ENCODE measurements at regions not wholly inside any gene's neighbourhood (a gene's known extent, or its start where the extent isn't known, plus 50 kb on each side); places are given as distances from the start of the nearest gene placed in this dataset.

DNA sequence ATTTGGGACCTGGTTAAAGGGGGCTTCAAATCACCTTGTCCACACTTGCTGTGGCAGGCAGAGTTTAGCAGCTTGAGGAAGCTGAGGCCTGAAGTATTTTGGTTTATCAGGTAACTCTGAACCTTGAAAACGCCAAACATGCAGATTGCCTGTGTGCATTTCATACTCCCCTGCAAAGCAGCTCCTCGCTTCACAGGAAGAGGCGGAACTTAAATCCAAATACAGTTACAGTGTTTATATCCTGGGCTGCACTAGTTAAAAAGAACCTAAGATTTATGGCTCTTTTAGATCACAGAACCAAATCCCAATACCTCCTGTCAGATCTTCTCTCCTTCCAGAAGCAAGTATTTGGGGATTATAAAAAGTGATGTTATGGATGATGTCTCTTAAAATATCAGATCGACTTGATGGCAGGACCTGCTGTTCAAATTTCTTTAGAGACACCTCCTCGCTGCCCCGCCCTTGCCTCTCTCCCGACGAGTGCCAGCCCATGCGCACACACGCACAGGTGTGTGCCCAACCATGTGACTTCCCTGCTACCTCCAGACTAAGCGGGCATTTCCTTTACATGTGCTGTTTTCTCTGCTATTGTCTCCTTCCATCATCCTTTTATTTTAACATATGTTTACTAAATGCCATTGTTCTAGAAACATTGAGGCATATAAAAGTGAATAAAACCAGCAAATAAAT, 224.6 kb upstream of the FOXQ1 start:
- DNase-seq (ENCODE audit: low read depth), result no peak

DNA sequence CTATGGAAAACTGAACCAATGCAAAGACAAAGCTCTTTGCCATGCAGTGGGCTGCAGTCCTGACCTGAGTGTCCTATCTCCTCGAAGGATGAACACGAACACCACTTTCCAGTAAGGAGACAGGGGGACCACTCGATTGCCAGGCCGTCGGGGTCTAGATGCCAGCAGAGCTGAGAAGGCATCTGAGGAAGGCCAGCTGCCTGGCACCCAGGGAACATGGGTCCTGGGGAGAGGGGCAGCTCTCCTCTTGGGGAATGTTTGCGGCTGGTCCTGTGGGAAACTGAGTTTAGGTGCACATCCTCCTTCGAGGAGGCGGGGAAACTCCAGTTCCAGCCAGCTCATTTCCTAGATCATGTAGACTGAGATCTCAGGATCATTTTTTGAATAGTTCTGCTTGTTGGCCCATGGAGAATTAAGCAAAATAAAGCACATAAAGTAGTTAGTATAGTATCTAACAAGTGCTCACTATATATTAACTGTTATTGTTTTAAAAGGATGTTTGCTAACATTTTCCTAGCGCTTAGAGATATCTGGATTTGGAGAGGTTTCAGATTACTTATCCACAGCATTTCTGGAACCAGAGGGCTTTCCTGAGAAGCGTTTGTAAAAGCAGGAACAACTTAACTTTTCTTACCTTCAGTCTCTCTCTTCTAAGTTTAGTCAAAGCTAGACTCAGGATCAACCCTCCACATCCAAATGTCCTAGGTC, 225.3 kb upstream of the FOXQ1 start:
- DNase-seq (ENCODE audit: low read depth), result no peak

DNA sequence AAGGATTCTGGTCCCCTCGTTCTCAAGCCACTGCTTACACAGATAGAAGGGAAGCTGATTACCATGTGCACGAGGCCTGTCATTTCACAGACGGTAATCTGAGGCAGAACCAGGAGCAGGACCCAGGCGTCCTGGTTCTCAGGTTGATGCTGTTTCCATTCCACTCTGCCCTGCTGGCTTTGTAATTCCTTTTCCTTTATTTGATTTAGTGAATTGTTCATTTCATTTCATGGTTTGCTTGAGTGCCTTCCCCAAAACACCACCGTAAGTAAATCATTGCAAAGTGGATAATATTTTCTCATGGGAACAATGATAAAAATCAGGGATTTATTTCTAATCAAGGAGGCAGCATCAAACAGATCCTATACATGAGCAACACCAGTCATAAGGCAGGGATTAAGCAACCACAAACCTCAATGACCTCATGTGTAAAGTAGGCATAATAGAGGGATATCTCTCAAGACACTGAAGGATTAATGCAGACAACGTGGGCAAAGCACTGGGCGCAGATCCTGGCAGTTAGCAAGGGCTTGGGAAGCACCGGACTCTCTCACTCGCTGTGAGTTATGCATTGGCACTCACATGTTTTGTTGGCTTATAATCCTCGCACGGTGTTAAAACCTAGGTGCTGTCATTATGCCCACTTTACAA, 229.5 kb upstream of the FOXQ1 start:
- DNase-seq (ENCODE audit: low read depth), result peak; percentile 80

DNA sequence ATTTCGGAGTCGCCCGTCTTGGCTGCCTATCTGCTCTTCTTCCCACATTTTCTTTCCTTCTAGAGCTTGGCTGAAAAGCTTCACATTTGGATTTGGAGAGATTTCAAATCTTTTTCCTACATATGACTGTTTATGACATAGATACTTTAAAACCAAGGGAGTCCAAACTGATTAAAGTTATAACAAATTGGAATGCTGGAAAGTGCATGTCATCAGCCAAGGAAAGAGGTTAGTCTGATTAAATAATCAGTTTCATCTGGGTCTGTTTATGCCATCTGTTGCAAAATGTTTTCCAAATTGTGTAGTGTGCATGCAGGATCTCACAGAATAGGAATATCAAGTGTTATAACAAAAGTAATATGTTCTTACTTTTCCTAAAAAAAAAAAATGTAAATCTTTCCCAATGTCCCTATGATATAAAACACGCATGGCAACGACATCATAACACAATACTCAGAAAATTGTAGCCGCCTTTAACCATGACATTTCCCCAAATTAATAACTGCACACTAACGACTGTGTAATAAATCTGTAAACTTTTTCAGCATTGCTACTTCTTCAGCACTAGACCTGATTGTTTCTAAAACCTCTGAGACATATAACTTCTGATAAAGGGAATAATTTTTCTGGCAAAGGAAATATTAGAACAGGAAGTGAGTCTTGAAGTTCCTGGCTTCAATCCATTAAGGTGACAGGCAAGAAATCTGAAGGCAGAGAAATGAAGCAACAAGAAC, 230.2 kb upstream of the FOXQ1 start:
- peak; percentile 22 for DNase-seq (ENCODE audit: low read depth)

DNA sequence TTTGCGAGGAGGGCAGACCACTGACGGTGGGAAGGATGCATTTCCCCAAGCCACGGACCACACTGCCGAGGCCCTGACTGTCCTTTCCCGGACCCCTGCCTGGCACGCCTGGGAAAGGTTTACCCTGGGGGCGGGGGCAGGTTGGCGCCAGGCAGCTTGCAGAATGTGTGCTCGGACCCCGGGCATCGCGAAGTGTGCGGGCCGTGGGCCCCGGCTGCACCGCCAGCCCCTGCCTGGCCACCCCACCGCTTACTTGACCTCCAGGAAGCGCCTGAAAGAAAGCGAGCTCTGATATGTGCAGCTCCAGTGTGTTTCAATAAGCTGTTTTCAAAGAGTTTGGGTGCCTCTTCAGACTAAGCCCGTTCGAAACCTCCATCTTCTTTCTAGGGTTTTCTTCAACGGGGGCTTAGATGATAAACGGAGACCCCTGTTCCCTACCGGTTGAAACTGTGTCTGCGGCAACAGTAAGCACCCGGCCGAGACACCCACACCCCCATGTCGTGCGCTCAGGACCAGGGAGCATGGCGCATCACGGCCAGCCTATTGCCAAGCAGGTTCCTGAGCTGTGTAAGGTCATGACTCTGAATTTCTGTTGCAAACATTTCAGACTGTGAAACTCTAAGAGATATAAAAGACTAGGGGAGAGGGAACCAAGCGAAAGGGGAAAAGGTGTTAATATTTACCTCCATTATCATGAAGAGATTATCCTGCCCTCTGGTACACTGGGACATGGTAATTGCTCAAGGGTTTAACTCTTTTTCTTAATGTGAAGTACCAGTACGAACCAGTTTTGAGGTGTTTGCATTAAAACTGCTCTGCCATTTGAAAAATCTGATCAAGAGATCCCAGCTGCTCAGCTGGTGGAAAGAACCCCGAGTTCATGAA, 231.2 kb upstream of the FOXQ1 start:
- DNase-seq (ENCODE audit: low read depth), result no peak

GRCh38 chr6:1079525-1079924, 232.4 kb upstream of the FOXQ1 start:
- no peak for DNase-seq (ENCODE audit: low read depth)

DNA sequence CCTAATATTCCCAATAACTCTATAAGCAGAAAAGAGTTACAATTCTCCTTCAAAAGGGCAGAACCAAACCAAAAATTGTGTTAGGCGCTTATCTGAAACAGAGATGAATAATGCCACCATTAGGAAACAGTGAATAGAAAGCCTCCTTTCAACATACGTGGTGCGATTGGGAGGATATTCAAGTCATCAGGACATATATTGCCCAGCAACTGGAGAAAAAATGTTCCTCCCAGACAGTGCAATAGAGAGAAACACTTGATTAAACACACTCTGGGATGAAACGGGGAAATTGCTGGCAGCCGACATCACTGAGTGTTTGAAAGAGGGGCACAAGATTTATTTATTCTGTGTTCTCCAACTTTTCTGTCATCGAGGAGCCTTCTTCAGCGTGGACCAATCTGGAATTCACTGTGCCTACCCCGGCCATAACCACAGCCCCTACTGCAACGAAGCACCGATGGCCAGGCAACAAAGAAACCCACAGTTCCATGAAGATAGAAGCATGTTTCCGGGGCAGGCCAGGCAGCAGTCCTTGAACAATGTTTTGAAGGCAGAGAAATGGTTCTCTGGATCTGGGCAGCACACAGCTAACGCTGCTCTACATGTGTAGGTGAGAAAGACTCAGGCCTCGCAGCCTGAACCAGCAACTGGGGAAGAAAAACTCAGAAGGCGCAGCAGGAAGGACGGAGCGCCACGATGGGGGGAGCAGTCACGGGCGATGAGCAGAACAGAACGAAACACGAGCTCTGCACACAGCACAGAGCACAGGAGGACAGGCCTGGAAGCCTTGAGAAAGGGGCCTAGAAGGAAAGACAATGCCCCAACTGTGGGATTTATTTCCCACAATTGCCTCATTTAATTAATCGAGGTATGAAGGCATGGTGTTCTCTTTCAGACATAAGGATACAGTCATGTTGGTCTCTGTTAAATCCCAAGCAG, 234.2 kb upstream of the FOXQ1 start:
- no peak for DNase-seq (ENCODE audit: low read depth)

DNA sequence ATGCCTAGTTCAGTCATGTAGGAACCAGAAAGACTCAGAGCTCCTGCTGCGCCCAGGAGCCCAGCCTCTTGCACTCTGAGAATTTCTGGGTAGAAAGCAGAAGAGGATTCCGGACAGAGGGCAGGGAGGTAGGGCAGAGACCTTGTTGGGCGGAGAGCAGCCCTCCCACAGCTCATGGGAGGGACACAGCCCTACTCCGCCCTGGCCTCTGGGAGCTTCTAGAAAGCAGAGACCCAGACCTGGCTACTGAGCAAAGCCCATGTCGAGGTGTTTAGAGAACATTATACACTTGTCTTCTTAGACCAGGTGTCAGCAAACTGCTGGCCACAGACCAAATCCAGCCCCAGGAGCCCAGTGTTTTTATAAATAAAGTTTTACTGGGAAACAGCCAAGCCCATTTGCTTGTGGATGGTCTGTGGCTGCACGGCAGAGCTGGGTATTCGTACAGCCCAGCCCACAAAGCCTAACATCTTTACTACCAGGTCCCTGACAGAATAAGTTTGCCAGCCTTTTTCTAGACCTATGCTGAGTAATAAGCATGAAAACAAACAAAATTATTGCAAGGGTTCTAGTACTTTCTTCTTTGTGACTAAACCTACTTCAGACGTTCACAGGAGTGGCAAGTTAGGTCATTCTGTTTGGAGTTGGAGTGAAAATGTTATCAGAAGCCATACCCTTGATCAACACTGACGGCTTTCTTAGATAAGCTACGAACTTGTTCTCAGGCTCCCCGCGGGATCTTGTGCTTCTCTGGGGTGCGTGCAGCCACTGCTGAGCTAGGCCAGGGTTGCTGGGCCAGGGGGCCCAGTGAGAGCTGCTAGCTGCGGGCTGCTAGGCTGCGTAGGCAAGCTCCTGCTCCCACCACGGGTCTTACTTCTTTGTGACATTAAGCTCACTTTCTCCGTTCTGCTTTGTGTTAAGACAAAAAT, 235.1 kb upstream of the FOXQ1 start:
- no peak for DNase-seq (ENCODE audit: low read depth)

DNA sequence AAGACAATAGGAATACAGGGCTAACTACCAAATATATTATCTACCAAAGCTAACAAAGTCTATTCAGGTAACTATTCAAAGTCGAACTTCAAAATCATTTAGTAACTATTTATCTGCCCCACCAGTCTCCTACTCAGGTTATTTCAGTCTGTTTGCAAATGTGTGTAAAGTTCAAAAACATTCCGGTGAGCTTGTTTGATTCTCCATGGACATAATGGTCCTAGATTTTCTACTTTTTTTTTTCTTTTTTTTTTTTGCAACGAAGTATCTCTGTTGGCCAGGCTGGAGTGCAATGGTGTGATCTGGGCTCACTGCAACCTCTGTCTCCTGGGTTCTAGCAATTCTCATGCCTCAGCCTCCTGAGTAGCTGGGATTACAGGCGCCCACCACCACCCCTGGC, 236.0 kb upstream of the FOXQ1 start:
- no peak for DNase-seq (ENCODE audit: low read depth)

DNA sequence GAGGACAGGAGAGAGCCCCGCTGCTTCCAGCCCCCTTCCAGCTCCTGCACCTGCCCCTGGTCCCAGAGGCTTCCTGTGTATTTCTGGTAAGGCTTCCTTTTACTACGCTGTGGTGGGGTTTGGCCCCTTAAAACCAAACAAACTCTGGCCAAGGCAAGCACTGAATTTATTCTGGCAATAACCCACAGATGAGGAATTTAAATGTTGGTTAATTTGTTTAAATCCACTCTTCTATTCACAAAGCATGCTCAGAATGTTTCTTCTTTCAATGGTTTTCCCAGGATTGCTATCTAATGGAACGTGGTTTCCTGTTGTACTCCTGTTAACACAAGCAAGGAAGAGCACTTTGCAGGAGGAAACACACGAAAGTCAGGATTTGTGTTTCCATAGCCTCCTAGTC, 236.5 kb upstream of the FOXQ1 start:
- DNase-seq (ENCODE audit: low read depth), result no peak

DNA sequence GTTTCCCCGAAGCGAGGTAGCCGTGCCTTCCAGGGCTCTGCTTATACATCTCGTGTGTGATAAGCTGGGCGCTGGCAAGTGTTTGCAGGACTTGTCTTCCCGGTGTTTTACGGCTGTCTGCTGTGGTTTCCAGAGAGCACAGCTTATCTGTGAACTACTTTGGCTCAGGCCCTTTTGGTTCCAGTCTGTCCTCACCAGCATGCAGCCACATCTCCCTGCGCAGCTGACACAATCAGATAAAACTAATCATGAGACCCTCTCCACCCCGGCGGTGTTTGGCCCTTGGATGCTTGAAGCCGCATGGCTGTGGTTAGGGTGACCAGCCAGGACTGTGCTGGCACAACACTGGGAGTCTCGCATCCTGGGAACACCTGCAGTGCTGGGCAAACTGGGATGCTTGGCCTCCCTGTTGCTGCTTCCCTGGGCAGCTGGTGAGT, 241.8 kb upstream of the FOXQ1 start:
- DNase-seq (ENCODE audit: low read depth), result no peak

- DNase-seq (ENCODE audit: low read depth), result no peak
These were observed 243.0 kb upstream of the FOXQ1 start for GRCh38 chr6:1068905-1069304.

DNA sequence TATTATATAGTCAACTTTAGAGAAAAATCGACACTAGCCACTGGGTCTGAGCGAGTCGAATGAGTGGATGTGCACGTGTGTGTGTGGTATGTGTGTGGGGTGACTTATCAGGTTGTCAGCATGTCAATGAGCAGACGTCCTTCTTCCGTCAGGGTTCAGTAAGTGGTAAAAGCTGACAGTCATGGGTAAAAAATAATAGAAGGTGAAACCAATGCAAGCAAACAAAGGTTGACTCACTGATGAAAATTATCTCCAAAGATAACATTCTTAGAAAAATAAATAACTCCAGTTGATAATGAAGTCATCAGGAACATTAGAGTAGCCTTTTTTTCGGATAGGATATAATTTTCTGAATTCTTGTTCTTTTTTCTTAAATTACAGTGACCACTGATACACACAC, 243.8 kb upstream of the FOXQ1 start:
- DNase-seq (ENCODE audit: low read depth), result no peak

- no peak for DNase-seq (ENCODE audit: low read depth)
These were observed 244.6 kb upstream of the FOXQ1 start for GRCh38 chr6:1067346-1067745.

DNA sequence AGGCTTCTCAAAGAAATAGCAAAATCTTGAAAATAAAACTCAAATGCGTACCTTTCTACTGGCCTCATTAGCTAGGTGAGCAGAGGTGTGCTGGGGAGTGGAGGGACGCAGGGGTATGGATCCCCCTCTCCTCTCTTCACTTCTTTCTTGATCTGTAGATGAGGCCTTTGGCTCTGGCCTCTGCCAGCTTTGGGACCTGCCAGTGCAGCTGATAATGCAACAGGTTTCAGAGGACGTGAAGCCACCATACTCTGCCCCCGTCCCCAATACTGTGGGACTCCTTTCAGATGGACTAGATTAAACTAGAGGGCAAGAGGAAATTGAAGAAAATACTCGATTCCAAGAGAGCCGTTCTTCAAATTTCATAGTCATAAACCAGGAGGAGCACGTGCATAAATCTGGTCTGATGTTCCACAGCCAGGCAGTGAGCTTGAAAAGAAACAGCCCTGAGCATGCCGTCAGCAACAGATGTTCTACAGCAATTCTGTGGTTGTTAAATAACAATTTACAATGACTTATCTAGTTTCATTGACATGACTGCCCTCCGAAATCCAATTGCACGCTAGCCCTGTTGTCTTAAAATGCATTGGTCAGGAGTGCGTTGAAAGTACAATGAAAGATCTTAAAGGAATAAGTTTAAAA, 245.3 kb upstream of the FOXQ1 start:
- no peak for DNase-seq (ENCODE audit: low read depth)

DNA sequence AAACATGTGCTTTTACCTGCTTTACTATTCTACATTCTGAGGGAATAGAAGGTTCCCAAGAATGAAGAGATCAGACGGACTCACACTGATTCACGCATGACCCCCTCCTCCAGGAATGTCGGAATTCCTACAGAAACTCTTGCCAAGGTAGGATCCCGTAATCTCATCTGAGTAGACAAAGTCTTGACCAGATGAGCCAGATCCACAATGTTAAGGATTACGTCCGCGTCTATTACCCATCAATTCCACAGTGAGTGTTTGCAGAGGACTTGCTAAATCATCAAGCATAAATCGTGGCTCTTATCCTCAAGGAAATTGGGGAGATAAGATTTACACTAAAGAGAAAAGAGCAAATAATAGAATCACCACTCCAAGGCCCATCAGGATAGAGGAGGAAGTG, 245.9 kb upstream of the FOXQ1 start:
- DNase-seq (ENCODE audit: low read depth), result no peak

GRCh38 chr6:1063671-1064355, 248.1 kb upstream of the FOXQ1 start:
- no peak for DNase-seq (ENCODE audit: low read depth)

Data from HS-5 (cell line).